K562 (cell line): ENCODE measurements at regions not wholly inside any gene's neighbourhood (a gene's known extent, or its start where the extent isn't known, plus 50 kb on each side); places are given as distances from the start of the nearest gene placed in this dataset.

Experiments
- ATAC-seq: fragments of 200-7000 bp; cut with Tn5 transposase; 3 replicates; pipeline ENCODE4 v1.9.1; 2020; ENCODE audit warnings: moderate library complexity
- BruUV-seq: library from RNA; stranded (reverse); fragments of 400-500 nt; replicated peaks from 2 replicates; lab custom pipeline; 2021; lab: Mats Ljungman, UMichigan
- CTCF ChIA-PET: fragments of 300-600 bp; formaldehyde crosslinking; extraction: SDS; loops from one replicate; lab custom pipeline; 2021; ENCODE audit warnings: low intra/inter-chr PET ratio; lab: Yijun Ruan, JAX
- POLR2A ChIA-PET: fragments of 300-600, 350-650 bp; sonication (Branson Sonifier 250); formaldehyde crosslinking; extraction: SDS; loops from one replicate; lab custom pipeline; 2021; ENCODE audit warnings: antibody characterized with exemption, inconsistent platforms; lab: Yijun Ruan, JAX
- DNase-seq, 4 experiments: peaks; one replicate each; pipeline versions ENCODE4 v3.0.0 to v3.0.0-alpha.2; 2011 to 2018; ENCODE audit warnings: low spot score in 3 of 4, mixed read lengths in 3 of 4; ENCODE audit errors: extremely low read depth in 1 of 4
- FAIRE-seq: peaks from 2 replicates; lab custom pipeline; 2011; peaks lifted over from hg19 to GRCh38; lab: Jason Lieb, UNC
- H2AFZ ChIP-seq: 2 replicates; pipeline ENCODE4 v1.6.0; 2011; ENCODE audit warnings: low read depth, low read length, control low read depth, inconsistent platforms
- H3K27ac ChIP-seq: fragments of 200-600 bp; 3 replicates; pipeline ENCODE4 v1.8.0; 2011; ENCODE audit warnings: low read depth, mild to moderate bottlenecking, control low read depth, inconsistent platforms, low read length, moderate library complexity, mixed read lengths; ENCODE audit errors: extremely low read depth
- H3K27me3 ChIP-seq, 2 experiments: fragments of 300-600 bp in 1 of 2; 2 replicates in 1 of 2; 3 replicates in 1 of 2; pipeline versions ENCODE4 v1.6.0 to v1.8.0; 2011; ENCODE audit warnings: inconsistent platforms in 2 of 2, low read length in 2 of 2, mild to moderate bottlenecking in 1 of 2, mixed read lengths in 1 of 2, moderate library complexity in 1 of 2; ENCODE audit not compliant: control insufficient read depth in 2 of 2, insufficient read depth in 2 of 2
- H3K36me3 ChIP-seq: fragments of 300-600 bp; 3 replicates; pipeline ENCODE4 v1.8.0; 2011; ENCODE audit warnings: mild to moderate bottlenecking, low read length, inconsistent platforms; ENCODE audit not compliant: control insufficient read depth, insufficient read depth
- H3K4me1 ChIP-seq, 2 experiments: fragments of 200-600 bp in 1 of 2; replicated peaks in 1 of 2; 2 replicates in 1 of 2; 3 replicates in 1 of 2; pipeline versions ENCODE4 v1.5.1 to v1.8.0; 2011; ENCODE audit warnings: inconsistent platforms in 2 of 2, low read length in 2 of 2, mild to moderate bottlenecking in 1 of 2, mixed read lengths in 1 of 2, moderate library complexity in 1 of 2; ENCODE audit not compliant: control insufficient read depth in 2 of 2, insufficient read depth in 2 of 2
- H3K4me2 ChIP-seq: 2 replicates; pipeline ENCODE4 v1.6.1; 2011; ENCODE audit warnings: low read length, control low read depth, inconsistent platforms, mixed read lengths; ENCODE audit not compliant: insufficient read depth
- H3K4me3 ChIP-seq: fragments of 200-600 bp; sonication (generic), shearing (Covaris generic); 2 replicates; pipeline ENCODE4 v1.5.1; 2016; ENCODE audit warnings: control low read depth, inconsistent platforms
- H3K79me2 ChIP-seq: fragments of 200-600 bp; 3 replicates; pipeline ENCODE4 v1.8.0; 2011; ENCODE audit warnings: low read length, inconsistent platforms; ENCODE audit not compliant: control insufficient read depth, insufficient read depth
- H3K9ac ChIP-seq, 2 experiments: 2 replicates each; pipeline versions ENCODE4 v1.6.0 to v1.6.1; 2011; ENCODE audit warnings: low read depth in 2 of 2, low read length in 2 of 2, control low read depth in 1 of 2, inconsistent platforms in 1 of 2, mild to moderate bottlenecking in 1 of 2, mixed read lengths in 1 of 2; ENCODE audit not compliant: insufficient read depth in 1 of 2
- H3K9me1 ChIP-seq: one replicate; pipeline ENCODE4 v1.6.0; 2011; ENCODE audit warnings: inconsistent platforms, mild to moderate bottlenecking, low read length, moderate library complexity; ENCODE audit not compliant: control insufficient read depth, insufficient read depth
- H3K9me3 ChIP-seq: replicated peaks from 2 replicates; pipeline ENCODE4 v1.5.1; 2011; ENCODE audit warnings: low read depth, low read length, inconsistent platforms; ENCODE audit not compliant: control insufficient read depth, insufficient read depth
- H4K20me1 ChIP-seq: replicated peaks from 2 replicates; pipeline ENCODE4 v1.6.1; 2011; ENCODE audit warnings: low read length, inconsistent platforms, mixed read lengths; ENCODE audit not compliant: control insufficient read depth, insufficient read depth
- CTCFL ChIP-seq: IDR thresholded peaks from 2 replicates; pipeline ENCODE4 v1.6.1; 2011; ENCODE audit warnings: borderline replicate concordance, low read depth, mild to moderate bottlenecking, moderate library complexity, low read length; ENCODE audit not compliant: insufficient read depth, poor library complexity, severe bottlenecking
- ZFP36 ChIP-seq: fragments of 150-350 bp; IDR thresholded peaks from 2 replicates; pipeline ENCODE4 v1.6.1; 2018; ENCODE audit warnings: low read length, low read depth; ENCODE audit not compliant: partially characterized antibody
- ZNF384 ChIP-seq: IDR thresholded peaks from 2 replicates; pipeline ENCODE4 v1.6.1; 2012; ENCODE audit warnings: low read depth, low read length, improper control_type of control experiment
- WGBS: fragments of 100-300 bp; shearing (Covaris generic); methylation state at CpG from one replicate; pipeline ENCODE4 v1.1.6; 2016; ENCODE audit warnings: low coverage, mixed read lengths; ENCODE audit not compliant: insufficient coverage; ENCODE audit errors: missing lambda C conversion rate; 5-methylcytosine and 5-hydroxymethylcytosine counted together
- in situ Hi-C: fragments of 300-500 bp; cut with MboI; formaldehyde crosslinking; loops from 4 replicates; pipeline ENCODE4 v1.15.0; 2018; ENCODE audit warnings: inconsistent platforms, mixed read lengths
- intact Hi-C: fragments of 100-400 bp; cut with micrococcal nuclease; formaldehyde crosslinking; loops from 2 replicates; pipeline ENCODE4 v1.14.2; 2022

DNA sequence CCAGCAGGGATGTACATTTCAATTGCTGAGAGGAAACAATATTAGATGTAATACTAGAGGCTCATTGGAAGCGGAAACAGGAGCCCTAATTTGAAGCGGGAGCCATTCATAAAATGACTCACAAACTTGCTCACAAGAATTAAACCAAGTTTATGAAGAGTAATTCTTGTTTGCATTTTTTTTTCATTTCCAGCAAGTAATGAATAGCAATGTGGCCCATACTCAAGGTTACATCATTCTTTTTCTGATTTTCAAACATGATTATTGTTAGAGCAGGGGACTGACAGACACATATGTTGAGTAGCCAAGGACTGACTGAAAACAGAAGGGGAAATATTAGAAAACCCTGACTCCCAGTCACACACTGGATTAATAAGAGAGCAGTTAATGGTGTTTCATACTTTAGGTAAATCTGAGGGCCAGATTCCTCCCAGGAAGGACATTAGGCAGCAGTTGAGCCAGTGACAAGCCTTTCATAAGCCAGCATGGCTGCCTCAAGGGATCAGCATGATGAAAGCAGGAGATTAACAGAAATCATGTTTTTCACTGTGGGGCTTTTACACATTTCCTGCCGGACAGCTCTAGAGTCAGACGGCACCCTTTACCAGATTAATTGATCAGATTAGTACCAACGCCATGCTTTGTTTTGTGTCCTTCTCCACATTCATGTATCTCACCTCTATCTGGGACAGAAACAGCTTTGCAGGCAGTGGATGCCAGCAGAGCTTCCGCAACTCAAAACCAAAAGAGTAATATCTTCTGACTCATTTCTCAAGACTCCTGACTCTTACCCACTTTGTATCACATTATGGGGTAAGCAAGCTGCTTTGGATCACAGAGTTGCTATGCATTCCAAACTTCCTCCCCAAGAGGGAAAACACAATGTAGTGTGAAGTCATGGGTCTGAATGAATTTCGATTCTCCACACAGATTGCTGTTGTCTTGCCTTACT is 831.6 kb downstream of the KCNA4 start:
- CTCF ChIA-PET: no interaction called here
- Histone ChIP-seq H3K9me3 (no peaks in the 10 kb centered on the region), H3K9ac (no peak overlapping the region), H3K9me1 (no peaks in the 10 kb centered on the region), H2AFZ (no peak overlapping the region), H3K27me3 (no peaks in the 10 kb centered on the region), H3K4me3 (no peak overlapping the region), H4K20me1 (no peaks in the 10 kb centered on the region), H3K4me2 (no peak overlapping the region), H3K4me1 (no peaks in the 10 kb centered on the region), H3K36me3 (no peaks in the 10 kb centered on the region), H3K27ac (no peak overlapping the region), H3K79me2 (no peaks in the 10 kb centered on the region)
- no peak for FAIRE-seq
- intact Hi-C loops (no loop called here), in situ Hi-C loops (no loop called here)
- BruUV-seq: no TSS peak
- TF ChIP-seq CTCFL (no peak), ZNF384 (no peak), ZFP36 (no peak)
- WGBS: 2% methylated on average over 7 of the region's 7 CpGs
- no peak for ATAC-seq
- no peak for DNase-seq
- POLR2A ChIA-PET: no interaction called here
